Fibroblast of mammary gland (primary cell): ENCODE measurements at regions not wholly inside any gene's neighbourhood (a gene's known extent, or its start where the extent isn't known, plus 50 kb on each side); places are given as distances from the start of the nearest gene placed in this dataset.

ENCODE experiments used
- DNase-seq: peaks from one replicate; pipeline ENCODE4 v3.0.0-alpha.2; 2010; ENCODE audit warnings: low read depth
- H3K4me3 ChIP-seq: 2 replicates; pipeline ENCODE4 v1.5.1; 2011; ENCODE audit warnings: low read depth, mild to moderate bottlenecking, low read length, moderate library complexity; ENCODE audit not compliant: control insufficient read depth
- TF ChIP-seq, protein P1 (sequence below): conservative IDR thresholded peaks from 2 replicates; pipeline ENCODE4 v1.5.1; 2011; ENCODE audit warnings: low read depth, low read length, inconsistent platforms; ENCODE audit not compliant: control insufficient read depth, insufficient read depth

DNA sequence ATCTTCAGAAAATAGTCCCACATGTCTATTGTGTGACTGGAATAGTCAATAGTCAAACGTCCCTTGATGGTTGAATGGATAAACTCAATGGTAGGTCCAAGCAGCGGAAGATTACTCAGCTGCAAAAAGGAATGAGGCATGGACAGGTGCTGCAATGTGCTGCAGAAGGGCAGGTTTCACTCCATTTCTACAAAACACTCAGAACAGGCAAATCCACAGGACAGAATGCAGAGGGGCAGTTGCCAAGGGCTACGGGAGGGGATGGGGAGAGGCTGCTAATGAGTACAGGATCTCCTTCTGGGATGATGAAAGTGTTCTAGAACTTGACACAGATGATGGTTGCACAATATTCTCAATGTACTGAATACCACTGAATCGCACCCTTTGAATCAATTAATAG is 151.0 kb downstream of the RBFOX3 start:
- DNase-seq = no peak
- H3K4me3 ChIP-seq = no peak overlapping the region
- TF ChIP-seq, protein P1, sequence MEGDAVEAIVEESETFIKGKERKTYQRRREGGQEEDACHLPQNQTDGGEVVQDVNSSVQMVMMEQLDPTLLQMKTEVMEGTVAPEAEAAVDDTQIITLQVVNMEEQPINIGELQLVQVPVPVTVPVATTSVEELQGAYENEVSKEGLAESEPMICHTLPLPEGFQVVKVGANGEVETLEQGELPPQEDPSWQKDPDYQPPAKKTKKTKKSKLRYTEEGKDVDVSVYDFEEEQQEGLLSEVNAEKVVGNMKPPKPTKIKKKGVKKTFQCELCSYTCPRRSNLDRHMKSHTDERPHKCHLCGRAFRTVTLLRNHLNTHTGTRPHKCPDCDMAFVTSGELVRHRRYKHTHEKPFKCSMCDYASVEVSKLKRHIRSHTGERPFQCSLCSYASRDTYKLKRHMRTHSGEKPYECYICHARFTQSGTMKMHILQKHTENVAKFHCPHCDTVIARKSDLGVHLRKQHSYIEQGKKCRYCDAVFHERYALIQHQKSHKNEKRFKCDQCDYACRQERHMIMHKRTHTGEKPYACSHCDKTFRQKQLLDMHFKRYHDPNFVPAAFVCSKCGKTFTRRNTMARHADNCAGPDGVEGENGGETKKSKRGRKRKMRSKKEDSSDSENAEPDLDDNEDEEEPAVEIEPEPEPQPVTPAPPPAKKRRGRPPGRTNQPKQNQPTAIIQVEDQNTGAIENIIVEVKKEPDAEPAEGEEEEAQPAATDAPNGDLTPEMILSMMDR = no peak

GRCh38 chr17:79459003-79459655 is 151.7 kb downstream of the RBFOX3 start:
- H3K4me3 ChIP-seq = no peak overlapping the region
- no peak for DNase-seq
- TF ChIP-seq, protein P1 = no peak

DNA sequence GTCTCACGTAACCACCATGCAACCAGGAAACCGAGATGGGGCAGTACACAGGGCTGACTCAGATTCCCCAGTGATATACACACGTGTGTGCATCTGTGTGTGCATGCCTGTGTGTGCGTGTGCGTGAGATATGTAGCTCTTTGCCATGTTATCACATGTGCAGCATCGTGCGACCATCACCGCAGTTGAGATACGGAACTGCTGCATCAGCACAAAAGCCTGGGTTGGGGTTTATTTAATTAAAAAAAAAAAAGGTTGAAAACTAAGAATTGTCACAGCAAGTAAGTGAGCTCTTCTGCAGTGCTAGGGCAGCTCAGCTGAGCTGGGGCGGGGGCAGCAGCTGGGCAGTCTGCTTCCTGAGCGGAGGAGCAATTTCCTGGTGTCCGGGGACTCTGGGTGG is 152.5 kb downstream of the RBFOX3 start:
- no peak for DNase-seq
- TF ChIP-seq, protein P1 = no peak
- H3K4me3 ChIP-seq = no peak overlapping the region

GRCh38 chr17:79457889-79458288 is 153.0 kb downstream of the RBFOX3 start:
- TF ChIP-seq, protein P1 = no peak
- DNase-seq = no peak
- H3K4me3 ChIP-seq = no peak overlapping the region

- TF ChIP-seq, protein P1 = no peak
- no peak for DNase-seq
- no peak overlapping the region for H3K4me3 ChIP-seq
Measured at GRCh38 chr17:79457376-79457775, 153.5 kb downstream of the RBFOX3 start.

DNA sequence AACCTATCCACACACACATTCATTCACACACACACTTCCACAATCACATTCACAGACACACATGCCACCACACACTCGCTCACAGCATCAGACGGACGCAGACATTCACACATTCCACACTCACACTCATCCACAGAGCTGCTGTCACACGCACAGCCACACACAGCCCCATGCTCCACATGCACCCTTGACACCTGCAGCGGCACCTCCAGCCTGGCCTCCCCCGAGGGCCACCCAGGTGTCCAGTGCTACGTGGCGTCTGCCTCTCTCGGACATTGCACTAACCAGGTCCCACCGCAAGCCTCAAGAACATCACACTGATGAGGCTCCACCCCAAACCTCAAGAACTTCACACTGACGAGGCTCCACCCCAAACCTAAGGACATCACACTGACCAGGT is 155.2 kb downstream of the RBFOX3 start:
- H3K4me3 ChIP-seq = no peak overlapping the region
- TF ChIP-seq, protein P1 = no peak
- DNase-seq = no peak

- no peak overlapping the region for H3K4me3 ChIP-seq
- TF ChIP-seq, protein P1 = no peak
- DNase-seq = no peak
Measured at GRCh38 chr17:79454826-79455225, 156.0 kb downstream of the RBFOX3 start.
